Prostate gland (tissue), 2 donors: ENCODE measurements at regions not wholly inside any gene's neighbourhood (a gene's known extent, or its start where the extent isn't known, plus 50 kb on each side); places are given as distances from the start of the nearest gene placed in this dataset.

ENCODE experiments used
- CTCF ChIP-seq, 4 experiments: fragments of 200-600 bp in 2 of 4; fragments of 450-650 bp in 2 of 4; sonication (generic) in 2 of 4; IDR thresholded peaks; 1 replicate in 3 of 4; 2 replicates in 1 of 4; pipeline ENCODE4 v1.5.1; 2016 to 2019; ENCODE audit warnings: antibody characterized with exemption in 4 of 4, mild to moderate bottlenecking in 2 of 4, moderate library complexity in 2 of 4
- POLR2A ChIP-seq: fragments of 450-650 bp; IDR thresholded peaks from one replicate; pipeline ENCODE4 v1.6.1; 2016; ENCODE audit warnings: antibody characterized with exemption, mild to moderate bottlenecking
- POLR2AphosphoS5 ChIP-seq: sonication (generic); formaldehyde crosslinking; IDR thresholded peaks from one replicate; pipeline ENCODE4 v1.6.1; 2017; ENCODE audit warnings: antibody characterized with exemption

GRCh38 chr1:213564215-213564659, 423.5 kb upstream of the PROX1 start:
- TF ChIP-seq POLR2A (no peak), CTCF (IDR thresholded peaks at IDR 0.05) (peak in 2 of 4 experiments; percentile 22 to 33), POLR2AphosphoS5 (no peak)
